GM04503 (cell line): ENCODE measurements at regions not wholly inside any gene's neighbourhood (a gene's known extent, or its start where the extent isn't known, plus 50 kb on each side); places are given as distances from the start of the nearest gene placed in this dataset.
"Not testable (repeated sequence)": the region's sequence is repeated elsewhere in the genome, so short reads cannot be mapped to it uniquely, and the experiment has no call there.

Experiments
- DNase-seq: peaks from one replicate; pipeline ENCODE4 v3.0.0-alpha.2; 2012; ENCODE audit warnings: low read depth

GRCh38 chr4:114447963-114448516, 150.6 kb upstream of the UGT8 start:
- DNase-seq, result not testable (repeated sequence)

GRCh38 chr4:114458728-114459127, 139.9 kb upstream of the UGT8 start:
- DNase-seq, result no peak

GRCh38 chr4:114464726-114465272, 133.8 kb upstream of the UGT8 start:
- no peak for DNase-seq

GRCh38 chr4:114465766-114466165, 132.8 kb upstream of the UGT8 start:
- no peak for DNase-seq

DNA sequence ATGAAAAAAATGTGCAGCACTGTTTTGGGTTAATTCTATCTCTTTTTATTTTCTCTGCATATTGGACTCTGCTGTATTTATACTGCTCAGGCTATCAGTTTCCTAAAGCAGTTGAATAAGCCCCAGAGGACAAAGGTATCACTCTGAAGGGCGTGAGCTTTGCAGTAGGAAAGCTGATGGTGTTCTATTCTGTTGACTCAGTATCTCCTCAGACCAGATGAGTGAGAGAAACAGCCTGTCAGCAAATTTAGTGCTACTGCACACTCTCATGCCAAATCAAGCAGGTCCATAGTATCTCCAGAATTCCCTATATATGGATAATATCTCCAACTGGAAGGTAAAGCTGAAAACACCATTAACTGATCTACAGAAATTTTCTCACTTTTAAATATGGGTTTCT, 132.3 kb upstream of the UGT8 start:
- no peak for DNase-seq

GRCh38 chr4:114472269-114473032, 126.2 kb upstream of the UGT8 start:
- DNase-seq, result no peak

GRCh38 chr4:114474188-114474800, 124.3 kb upstream of the UGT8 start:
- no peak for DNase-seq

DNA sequence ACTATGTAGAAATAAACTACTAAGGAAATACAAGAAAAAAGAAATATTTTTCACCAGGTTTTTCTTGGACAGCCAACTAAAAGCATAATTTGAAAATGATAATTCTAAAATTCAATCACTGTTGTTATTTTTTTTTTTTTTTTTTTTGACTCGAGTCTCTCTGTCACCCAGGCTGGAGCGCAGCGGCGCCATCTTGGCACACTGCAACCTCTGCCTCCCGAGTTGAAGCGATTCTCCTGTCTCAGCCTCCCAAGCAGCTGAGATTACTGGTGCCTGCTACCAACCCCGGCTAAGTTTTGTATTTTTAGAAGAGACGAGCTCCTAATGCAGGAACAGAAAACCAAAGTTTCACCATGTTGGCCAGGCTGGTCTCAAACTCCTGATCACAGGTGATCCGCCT, 122.3 kb upstream of the UGT8 start:
- DNase-seq, result no peak

DNA sequence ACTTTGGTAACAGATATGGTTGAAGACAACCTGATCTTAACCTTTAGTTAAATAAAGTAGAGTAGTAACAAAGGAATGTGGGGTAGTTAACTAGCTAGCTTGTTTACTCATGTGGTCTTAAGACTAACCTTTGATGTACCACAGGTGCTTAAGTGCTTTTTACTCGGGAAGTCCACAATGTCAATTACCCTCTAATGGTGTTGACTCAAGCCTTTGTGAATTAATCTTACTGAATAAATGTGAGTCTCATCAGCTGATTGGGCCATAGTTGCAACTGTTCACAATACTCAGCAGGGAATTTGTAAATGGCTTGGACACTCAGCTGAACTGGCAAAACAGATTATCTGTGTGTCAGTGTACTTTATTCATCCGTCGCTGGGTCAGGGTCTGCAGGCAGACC, 119.0 kb upstream of the UGT8 start:
- no peak for DNase-seq

DNA sequence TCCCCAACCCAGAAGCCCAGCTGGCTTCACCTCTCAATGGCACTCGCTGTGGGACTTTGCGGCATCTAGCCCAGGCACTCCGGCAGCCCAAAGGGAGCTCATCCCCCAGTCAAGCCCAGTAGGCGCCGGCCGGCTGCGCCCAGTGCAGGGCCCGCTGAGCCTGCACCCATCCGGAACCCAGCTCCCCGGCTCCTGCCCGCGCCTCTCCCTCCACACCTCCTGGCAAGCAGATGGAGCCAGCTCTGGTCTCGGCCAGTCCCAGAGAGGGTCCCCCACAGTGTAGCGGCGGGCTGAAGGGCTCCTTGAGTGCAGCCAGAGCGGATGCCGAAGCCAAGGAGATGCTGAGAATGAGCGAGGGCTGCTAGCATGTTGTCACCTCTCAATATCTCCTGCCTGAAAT, 116.8 kb upstream of the UGT8 start:
- DNase-seq, result no peak

- DNase-seq, result no peak
These were observed 111.5 kb upstream of the UGT8 start for GRCh38 chr4:114487101-114487500.

DNA sequence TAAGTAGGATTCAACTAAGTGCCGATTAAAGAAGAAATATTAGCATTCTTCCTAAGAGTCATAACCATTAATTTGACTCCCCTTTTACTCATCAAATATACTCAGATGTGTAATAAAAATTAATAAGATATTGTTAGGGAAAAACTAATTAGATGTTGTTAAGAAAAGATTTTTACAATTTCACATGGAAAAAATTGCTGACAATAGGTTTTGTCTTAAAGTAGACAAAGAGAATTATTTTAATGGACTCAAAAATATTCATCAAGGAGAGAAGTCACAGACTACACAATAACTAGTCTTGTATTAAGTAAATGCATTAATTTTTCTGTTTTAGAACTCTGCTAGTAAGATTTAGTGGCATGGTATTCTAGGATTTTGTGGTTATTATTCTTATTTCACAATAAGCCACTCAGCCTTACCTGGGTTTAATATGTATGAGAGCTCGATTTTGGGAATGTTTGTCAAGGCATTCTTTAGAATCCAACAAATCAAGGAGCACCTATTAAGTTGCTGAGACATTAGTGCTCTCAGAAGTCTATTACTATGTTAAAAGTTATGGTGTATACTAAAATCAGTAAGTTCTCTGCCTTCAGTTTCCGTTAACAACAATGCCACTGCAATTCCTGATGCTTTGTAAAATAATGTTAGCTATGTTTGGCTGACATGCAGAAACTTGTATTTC, 110.2 kb upstream of the UGT8 start:
- no peak for DNase-seq

DNA sequence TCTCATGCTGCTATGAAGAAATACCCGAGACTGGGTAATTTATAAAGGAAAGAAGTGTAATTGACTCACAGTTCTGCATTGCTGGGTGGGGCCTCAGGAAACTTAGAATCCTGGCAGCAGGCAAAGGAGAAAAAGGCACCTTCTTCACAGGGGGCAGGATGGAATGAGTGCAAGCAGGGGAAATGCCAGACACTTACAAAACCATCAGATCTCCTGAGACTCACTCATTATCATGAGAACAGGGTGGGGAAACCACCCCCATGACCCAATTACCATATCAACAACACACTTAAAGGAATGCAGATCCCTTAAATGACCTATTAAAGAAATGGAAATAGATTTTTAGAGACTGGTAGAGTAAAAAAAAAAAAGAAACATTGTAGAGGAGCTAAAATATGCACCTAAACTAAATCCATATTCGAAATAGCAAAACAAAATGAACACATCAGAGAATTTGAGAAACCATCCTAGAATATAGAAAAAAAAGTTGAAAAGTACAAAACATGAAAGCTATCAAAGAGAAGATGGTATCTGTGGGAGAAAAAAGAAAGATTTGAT, 104.3 kb upstream of the UGT8 start:
- DNase-seq, result no peak

DNA sequence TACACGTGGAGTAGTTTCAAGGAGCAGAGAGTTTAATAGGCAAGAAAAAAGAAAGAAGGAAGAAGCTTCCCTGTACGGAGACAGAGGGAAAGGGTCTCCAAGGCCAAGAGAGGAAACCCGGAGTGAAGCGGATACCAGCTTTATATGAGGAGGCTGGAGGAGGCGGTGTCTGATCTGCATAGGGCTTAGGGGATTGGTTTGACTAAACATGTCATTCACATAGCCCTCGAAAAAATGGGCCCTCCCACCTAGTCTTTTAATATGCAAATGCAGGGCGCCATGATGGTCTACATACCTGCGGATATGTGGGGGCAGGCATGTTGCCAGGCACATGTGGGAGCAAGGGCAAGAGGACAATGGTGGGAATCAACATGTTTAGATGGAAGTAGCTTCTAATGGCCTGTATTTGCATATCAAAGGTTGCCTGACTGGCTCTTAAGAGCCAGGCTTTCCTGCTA, 103.1 kb upstream of the UGT8 start:
- no peak for DNase-seq

DNA sequence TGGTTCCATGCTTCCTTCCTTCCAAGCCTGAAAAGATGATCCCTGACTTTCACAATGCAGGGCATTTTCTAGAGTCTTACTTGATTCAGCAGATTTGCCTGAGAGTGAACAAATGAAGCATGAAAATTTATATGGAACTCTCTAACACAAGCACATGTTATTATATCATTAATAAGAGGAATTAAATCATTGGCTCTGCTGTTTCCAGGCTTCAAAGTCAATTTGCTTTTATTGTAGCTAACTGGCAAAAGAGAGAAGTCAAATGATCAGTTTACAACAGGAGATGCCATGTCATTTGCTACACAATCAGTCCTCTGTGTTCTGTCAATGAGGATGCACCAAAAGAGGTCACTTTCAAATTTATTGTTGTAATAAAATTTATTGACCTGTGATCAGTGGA, 101.5 kb upstream of the UGT8 start:
- DNase-seq, result no peak

- DNase-seq, result no peak
These were observed 89.3 kb upstream of the UGT8 start for GRCh38 chr4:114509340-114509739.

GRCh38 chr4:114512595-114513295, 85.9 kb upstream of the UGT8 start:
- DNase-seq, result no peak

DNA sequence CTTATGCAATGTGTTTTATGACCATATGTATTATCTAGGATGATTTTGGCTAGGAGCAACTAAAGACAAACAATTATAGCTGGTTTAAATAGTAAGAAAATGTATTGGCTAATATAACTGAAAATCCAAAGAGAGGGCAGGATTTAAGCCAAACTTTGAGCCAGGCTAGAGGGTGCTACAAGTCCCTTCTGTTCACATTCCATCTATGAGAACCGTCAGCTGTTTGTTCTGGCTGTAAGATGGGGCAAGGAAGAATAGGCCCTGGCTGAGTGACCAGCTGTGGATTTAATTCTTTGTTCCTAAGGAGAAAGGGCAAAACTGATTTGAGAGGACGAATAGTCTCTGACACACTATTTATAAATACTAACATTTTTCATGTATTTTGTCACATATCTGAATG, 79.2 kb upstream of the UGT8 start:
- DNase-seq, result no peak

- DNase-seq, result no peak
These were observed 71.4 kb upstream of the UGT8 start for GRCh38 chr4:114527170-114527569.

- DNase-seq, result no peak
These were observed 71.0 kb upstream of the UGT8 start for GRCh38 chr4:114527637-114528036.

DNA sequence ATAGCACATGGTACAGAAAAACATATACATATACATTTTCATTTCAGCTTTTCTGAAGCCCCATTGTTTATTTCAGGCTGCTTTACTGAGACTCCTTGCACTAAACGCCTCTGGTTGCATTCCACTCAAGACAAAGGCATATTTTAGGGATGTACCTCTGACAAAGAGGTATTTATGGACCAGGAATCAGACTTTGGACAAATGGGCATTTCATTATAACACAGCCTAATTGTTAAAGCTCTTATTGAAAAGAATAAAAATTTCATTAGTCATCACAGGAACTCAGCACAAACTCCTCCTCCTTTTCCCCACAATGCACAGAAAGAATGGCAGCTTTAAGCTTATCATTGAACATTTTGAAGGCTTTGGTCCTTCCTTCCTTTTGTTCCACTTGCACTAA, 62.9 kb upstream of the UGT8 start:
- DNase-seq, result no peak

- no peak for DNase-seq
These were observed 61.3 kb upstream of the UGT8 start for GRCh38 chr4:114537352-114537751.
